ENCODE measurements at regions not wholly inside any gene's neighbourhood (a gene's known extent, or its start where the extent isn't known, plus 50 kb on each side); places are given as distances from the start of the nearest gene placed in this dataset.

DNA sequence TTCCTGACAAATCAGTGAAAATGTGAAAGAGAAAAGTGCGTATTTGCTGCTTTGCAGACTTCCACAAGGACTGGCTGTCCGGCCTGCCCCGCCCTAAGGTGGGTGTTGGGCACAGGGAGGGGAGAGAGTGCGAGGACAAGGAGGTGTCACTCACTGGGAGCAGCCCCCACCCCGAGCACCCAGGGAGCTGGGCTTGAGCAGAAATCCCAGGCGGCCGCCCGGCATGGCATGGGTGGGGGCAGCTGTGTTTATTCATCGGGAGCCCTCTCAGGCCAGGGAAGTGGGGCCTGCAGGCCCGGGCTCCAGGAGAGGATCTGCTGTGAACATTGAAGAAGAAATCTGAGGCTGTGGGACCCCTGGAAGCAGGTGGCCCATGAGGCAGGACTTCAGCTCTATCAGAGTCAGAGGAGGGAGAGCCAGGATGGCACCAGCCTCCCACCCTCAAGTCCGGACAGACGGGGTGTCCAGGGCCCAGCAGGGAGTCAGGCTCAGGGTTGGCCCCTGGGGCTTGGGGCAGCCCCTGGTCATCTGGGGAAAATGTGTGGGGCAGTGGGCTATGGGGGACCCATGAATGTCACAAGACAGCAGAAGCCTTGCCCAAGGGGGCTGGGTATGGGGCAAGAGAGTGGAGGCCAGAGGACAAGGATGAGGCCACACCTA is 164.4 kb upstream of the PPP2R2D start:
- DNase-seq (ENCODE audit: low spot score) = no peak

DNA sequence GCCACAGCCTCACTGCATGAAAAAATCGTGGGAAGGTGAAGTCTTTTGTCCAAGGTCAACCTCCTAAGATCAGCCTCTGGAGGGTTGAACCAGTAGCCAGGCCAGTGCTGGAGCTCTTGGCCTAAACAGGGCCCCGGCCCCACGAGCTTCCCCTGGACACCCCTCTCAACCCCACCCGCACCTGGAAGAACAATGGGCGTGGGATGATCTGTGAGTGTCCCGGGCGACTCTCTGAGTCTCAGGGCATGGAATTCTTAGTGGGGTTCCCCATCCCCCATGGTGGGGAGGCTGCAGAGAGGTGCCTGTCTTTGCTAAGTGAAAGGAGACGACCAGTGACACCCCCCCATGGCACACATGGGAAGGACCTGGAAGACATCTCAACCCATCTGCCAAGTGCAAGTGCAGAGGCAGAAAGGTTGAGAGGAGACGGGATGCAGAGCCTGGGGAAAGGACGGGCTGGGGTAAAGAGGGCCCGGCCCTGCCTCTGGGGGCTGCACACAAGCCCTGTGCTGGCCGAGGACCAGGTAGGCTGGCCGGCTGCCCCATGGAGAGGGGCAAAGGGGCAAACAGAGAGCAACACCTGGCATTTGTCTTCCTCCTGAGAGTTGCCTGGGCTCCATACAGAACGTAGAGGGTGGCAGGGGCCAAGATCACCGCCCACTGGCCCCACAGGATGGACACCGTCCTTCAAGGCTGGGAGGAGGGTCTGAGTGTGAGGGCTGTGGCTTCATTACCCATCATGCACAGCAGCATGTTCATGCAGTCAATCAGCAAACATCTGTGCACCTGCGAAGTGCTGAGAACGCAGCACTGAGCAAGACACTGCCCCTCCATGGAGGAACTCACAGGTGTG is 163.0 kb upstream of the PPP2R2D start:
- DNase-seq (ENCODE audit: low spot score) = no peak

DNA sequence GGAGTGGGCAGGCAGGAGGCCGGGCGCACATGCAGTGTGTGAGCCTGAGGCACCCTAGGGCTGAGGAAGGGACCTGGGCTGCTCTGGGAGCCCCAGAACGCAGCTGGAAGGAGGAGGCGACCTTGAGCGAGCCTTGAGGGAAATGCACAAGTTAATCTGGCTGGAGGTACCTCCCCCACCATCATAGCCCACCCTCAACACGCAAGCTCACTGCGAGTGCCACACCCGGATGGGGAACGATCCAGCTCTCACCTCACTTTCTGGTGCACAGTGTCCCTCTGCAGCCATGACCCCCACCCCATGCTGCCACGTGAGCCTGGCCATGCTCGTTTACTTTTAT is 162.4 kb upstream of the PPP2R2D start:
- DNase-seq (ENCODE audit: low spot score) = no peak

DNA sequence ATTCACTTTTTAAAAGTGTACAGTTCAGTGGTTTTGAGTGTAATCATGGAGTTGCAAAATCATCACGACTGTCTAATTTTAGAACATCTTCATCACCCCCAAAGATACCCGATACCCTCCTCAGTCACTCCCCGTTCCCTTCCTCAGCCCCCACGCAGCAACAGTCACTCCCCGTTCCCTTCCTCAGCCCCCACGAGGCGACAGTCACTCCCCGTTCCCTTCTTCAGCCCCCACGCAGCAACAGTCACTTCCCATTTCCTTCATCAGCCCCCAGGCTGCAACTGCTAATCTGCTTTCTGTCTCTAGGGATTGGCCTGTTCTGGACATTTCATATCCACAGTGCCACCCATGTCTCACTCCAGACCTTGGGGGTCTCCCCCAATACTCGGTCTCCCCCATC is 161.6 kb upstream of the PPP2R2D start:
- no peak for DNase-seq (ENCODE audit: low spot score)

DNA sequence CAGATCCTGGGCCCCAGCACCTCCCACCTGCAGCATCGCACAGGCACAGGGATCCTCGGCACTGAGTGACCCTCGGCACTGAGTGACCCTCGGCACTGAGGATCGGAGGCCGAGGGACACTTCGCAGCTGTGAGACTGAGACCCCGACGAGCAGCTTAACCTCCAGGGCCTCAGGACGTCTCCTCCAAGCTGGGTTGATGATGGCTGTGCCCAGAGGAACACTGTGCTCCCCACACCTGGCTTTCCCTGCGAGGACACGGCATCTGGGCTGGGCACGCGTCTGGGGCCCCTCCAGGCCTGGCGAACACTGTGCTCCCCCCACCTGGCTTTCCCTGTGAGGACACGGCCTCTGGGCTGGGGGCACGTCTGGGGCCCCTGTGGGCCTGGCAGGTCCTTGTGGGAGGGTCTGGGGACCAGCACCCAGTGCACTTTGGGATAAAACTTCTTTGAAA is 158.3 kb upstream of the PPP2R2D start:
- no peak for DNase-seq (ENCODE audit: low spot score)

DNA sequence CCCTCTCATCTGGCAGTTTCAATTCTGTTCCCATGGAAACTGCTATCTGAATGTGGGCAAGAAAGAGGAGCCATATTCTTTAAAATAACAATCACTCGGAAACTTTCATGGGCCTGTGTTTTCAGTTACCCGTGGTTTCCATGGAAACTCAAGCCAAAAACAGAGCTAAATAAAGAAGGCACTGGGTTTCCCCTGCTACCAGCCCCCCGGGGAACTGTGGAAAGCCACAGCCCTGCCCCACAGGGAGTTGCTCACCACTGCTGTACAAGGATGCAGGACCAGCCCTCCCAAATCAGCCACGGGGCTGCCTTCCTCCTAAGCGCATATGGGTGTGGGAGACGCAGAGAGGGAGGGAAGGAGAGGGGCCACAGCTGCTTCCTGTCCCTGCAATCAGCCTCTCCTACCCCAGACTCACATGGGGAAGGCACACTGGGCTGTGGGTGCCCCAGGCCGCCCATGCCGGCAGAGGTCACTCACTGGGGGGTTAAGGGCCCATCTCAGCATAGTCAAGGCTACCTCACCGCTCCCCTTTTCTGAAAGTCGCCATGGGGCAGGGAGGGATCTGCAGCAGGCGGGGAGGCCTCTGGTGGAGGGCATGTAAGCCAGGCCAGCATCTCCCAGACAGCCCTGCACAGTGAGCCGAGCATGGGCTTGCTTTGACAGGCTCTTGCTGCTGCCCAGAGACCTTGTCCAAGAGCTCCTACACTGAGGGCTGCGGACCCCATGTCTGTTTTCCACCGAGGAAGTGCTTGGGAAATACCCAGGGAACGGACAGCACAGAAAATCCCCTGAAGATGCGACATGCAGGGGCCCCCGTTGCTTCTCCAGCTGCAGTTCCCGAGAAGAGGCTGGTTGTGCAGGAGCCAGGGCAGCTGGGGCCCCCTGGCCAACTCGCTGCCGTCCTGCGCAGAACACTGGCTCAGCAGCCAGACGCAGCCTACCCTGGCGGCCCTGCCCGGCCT is 157.3 kb upstream of the PPP2R2D start:
- DNase-seq (ENCODE audit: low spot score) = no peak

DNA sequence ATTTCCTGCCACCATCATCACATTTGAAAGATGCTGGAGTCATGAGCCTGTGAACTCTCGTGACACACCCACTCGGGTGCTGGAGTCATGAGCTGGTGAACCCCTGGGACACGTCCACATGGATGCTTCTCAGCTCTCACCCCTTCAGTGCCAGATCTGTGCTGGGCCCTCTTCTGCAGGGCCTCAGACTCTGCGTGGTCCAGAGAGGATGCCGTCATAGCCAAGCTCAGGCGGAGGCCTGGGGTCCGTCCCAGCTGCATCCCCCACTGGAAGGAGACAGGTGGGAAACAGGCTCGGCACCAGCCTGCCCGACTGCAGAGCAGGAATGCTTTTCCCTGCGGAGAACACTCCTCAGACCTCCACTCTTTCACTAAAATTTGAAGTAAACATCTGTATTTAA is 156.5 kb upstream of the PPP2R2D start:
- DNase-seq (ENCODE audit: low spot score) = no peak

DNA sequence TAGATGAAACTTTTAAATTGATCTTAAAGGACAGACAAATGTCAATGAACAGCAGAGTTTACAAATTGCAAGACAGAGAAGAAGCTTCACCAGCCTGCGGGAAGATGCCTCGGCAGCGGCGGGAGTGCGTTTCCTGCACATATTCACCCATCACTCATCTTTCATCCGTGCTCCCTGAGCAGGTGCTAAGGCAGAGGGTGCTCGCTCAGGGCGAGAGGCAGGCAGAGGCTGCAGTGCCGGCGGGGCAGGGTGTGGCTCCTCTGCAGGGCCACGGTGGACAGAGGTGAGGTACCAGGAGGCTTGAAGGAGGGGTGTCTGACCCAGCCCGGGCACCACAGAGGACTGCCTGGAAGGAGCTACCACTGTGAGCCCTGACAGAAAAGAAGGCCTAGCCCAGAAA is 155.2 kb upstream of the PPP2R2D start:
- no peak for DNase-seq (ENCODE audit: low spot score)

DNA sequence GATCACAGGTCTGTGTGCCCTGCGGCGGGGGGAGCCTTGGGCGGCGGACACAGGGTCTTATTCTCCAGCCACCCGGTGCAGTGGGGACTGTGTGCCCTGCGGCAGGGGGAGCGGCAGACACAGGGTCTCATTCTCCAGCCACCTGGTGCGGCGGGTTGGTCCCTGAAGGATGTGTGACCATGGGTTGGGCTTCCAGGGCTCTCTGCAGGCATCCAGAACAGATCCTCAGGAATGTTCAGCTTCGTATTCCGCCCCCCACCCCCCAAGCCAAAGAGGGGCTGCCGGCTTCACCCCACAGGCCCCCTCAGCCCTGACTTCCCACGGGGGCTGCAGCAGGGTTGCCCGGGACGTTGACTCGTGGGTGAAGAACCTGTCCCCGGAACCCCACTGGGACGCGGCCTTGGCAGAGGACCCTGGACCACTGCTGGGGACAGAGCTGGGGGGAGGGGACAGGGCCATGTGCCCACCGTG is 154.5 kb upstream of the PPP2R2D start:
- no peak for DNase-seq (ENCODE audit: low spot score)

DNA sequence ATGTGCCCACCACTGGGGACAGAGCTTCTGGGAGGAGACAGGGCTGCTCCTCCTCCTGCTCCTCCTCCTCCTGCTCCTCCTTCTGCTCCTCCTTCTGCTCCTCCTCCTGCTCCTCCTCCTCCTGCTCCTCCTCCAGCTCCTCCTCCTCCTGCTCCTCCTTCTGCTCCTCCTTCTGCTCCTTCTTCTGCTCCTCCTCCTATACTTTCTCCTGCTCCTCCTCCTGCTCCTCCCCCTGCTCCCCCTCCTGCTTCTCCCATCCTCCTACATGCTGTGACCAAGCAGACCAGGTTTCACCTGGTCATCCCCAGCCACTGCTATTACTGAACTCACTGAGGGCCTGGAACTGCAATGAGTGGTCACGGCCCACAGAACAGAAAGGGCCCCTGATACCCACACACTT is 154.0 kb upstream of the PPP2R2D start:
- no peak for DNase-seq (ENCODE audit: low spot score)

DNA sequence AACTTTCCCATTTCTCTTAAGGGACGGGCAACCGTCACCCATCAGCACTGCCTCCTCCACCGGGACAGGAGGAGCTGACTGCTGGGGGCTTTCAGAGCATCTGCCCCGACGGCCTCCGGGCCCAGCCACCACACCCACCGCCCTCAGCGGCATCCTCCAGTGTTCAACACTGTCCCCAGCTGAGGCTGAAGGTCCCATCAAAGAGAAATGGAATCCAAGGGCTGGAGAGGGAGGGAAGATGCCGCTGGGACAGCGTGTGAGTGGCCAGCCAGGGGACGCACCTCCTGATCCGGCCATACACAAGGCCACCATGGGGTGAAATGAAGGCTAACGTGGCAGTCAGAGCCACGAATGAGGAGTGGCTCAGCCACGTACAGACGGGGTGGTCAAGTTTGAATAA is 153.6 kb upstream of the PPP2R2D start:
- DNase-seq (ENCODE audit: low spot score) = no peak

DNA sequence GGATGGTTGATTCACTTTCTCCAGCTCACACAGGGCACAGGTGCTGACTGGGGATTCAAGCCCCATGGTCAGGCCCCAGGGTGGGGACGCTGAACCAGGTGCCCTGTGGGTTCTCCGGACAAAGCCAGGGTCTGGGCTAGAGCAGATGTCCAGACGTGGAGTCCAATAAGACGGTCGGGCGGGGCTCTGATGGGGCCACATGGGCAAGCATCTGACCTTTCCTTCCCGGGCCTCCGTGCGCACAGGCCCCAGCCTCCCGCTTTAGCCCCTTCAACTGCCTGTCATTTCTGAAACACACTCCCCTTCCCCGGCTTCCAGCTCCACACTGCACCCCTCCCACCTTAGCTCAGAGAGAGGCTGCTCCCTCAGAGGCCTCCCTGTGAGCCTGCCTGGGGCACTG is 153.0 kb upstream of the PPP2R2D start:
- DNase-seq (ENCODE audit: low spot score) = no peak

DNA sequence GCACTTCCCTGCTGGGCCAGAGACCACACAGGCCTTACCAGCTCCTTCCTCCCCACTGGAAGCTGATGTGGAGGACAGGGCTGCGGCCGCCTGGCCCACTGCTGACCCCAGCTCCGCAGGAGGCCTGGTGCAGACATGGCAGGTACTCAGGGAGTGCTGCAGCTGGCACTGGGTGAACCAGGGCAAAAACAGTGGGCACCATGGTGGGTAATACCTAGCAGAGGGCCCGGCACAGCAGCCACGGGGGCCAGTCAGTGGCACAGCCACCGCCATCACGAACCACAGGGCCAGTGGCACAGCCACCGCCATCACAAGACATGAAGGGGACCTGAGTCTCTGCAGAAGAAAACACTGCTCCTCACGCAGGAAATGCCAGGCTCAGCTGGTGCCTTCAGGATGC is 152.6 kb upstream of the PPP2R2D start:
- DNase-seq (ENCODE audit: low spot score) = no peak

DNA sequence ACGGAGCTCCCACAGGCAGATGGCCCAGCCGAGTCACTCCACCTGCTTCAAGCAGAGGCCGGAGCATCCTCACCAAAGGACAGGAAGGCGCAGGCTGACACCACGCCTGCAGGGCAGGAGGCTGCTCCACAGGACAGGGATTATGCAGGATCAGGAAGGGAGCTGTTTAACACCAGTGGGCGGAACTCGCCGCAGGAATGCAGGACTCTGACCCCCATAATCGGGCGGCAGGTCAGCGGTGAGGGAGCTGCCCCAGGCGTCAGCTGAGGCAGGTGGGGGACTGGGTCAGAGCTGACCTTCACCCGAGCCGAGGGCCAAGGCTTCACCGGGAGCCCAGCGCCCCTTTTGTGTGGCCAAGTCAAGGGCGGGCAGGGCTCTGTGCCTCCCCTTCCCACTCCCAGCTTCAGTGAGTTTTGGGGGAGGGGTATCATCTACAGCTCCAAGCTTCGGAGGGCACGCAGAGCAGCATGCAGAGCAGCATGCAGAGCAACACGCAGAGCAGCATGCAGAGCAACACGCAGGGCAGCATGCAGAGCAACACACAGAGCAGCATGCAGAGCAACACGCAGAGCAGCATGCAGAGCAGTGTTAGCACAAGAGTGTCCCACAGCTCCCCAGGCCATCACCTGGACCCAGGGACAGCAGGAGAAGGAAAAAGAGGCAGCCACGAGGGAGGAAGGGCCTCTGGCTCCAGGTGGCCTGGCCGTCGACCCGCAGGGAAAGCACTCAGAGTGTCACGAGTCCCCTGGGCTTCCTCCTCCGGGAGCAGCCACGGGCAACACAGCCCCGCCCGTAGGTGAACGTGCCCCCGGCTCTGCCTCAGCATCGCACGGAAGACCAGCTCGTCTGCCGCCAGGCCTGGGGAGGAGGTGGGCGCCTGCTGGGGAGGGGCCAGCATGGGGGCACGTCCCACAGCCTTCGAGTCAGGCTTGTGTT is 151.7 kb upstream of the PPP2R2D start:
- DNase-seq (ENCODE audit: low spot score) = no peak

DNA sequence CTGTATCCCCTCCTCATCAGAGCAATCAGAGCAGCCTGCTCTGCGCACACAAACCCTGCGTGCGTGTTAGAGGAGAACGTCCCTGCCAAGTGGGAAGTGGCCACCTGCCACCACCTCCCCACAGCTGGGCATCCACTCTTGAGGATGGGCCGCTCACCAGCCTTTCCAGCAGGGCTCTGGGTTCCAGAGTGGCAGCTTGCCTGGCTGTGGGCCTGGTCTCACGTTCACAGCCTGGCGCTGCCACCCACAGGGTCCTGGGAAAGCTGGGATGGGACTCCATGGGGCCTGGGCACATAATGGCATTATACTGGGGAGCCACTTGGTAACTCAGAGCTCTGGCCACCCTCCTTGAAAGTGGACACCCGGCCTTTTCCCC is 151.1 kb upstream of the PPP2R2D start:
- DNase-seq (ENCODE audit: low spot score) = no peak

DNA sequence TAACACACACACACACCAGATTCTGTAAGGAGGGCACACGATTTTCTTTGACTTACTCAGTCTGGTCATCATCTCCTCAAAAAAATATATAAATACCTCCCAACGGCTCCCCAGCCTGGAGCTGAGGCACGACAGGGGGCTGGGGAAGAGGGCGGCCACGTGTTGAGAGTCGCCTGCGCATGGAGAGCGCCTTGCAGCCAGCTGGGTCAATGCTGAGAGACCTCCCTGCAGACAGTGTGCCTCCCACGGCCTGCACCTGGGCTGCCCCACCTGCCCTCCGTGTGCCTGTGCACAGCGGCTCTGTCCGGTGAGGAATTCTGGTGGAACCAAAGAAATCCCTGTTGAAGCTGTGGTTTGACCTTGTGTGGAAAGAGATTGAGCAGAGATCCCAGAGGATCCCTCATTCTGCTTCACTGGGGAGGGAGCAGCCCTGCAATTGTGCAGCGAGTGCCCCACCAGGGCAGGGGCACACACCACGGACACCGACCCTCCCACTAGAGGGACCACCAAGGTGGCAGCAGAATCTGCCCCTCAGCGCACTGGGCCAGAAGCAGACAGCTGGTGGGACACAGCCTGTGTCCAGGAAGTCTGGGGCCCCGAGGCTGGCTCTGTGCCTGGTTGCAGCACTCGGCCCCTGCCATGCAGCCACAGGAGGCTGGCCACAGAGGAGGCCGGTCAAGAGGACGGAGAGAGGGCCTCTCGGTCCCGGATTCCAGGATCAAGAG is 150.5 kb upstream of the PPP2R2D start:
- no peak for DNase-seq (ENCODE audit: low spot score)

DNA sequence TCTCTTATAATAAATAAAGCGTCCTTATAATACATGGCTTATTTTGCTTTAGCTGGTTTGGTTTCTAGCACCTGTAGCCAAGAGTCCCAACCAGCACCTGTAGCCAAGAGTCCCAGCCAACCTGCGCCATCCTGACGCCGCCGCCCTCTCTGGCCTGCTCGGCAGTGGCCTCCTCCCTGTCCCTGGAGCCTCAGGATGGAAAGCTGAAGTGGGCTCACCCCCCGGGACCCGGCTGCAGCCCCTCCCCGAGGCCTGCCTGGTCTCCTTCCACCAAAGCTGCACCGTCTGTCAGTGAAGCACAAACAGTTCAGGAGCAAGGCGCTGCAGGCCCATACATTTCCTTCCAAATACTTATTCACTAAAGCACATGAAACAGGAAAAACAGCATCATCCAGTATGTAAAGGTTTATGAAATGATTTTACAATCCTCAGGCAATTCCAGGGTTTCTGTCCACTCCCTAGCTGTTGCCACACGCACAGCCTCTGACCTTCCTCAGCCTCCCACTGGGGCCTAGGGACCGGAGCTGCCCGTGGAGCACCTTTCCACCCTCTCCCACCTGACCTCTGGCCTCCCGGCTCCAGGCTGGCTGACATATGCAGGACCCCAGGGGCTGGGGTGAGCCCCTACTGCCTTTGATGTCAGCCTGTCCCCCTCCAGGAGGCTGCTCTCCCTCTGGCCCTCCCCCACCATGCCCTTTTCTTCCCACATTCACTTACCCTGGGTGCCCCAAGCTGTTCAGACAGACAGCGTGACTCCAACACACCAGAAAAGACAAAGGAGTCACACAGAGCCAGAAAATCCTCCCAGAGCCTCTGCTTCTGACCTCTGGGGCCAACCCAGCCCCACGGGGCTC is 149.6 kb upstream of the PPP2R2D start:
- no peak for DNase-seq (ENCODE audit: low spot score)

DNA sequence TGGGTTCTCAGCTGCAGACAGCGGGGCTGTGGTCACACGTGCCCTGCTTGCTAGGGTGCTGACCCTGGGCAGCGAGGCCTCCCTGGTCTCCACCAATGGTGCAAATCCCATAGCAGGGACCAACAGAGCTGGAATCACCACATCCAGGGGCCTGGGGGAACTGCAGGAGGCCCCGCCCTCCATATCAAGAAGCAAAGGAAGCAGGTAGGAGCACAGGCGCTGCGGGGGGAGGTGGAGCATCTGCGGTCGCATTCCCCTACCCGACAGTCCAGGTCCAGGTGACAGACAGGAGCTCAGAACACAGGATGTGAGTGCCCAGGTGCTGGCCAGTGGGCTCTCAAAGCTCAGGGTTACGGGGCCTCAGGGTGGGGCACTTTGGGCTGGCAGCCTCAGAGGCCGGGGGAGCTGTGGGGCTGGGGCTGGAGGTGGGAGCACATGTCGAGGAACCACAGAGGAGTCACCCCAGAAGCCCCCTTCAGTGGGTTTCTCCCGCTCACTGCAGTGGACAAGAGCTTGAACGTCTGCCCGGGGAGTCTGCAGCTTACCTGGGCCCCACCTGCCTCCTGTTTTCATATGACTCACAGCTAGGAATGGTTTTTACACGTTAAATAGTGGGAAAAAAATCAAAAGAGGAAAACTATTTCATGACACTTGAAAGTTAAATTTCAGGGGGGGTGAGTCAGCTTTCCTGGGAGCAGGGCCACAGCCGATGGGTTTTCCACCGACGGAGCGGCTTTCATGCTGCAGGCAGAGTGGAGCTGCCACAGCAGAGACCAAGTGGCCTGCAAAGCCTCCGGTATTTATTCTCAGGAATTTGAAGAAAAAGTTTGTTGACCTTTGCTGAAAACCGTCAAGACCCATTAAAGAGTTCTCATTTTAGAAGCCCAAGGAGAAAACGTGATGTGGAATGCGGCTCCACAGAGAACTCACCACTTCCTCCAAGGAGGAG is 148.7 kb upstream of the PPP2R2D start:
- DNase-seq (ENCODE audit: low spot score) = no peak

DNA sequence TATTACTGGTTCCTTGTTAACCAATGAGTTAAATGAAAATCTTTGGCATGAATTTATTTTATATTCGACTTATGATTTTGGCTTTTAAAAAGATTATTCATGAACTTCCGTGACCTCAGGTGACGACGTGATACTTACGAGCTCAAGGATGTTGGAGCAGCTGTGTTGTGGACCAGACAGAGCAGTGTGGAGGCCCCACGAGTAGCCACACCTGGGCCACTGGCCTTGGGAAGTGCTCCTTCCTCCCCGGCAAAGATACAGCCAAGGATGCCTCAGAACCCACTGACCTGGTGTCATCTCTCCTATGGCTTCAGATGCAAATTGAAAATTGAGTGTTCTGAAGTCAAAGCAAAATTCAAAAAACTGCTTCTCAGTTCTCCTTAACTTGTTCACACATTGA is 147.5 kb upstream of the PPP2R2D start:
- DNase-seq (ENCODE audit: low spot score) = no peak
